DMS114 treated with DMSO at 0.1 percent for 48 hours (cell line): ENCODE measurements at regions not wholly inside any gene's neighbourhood (a gene's known extent, or its start where the extent isn't known, plus 50 kb on each side); places are given as distances from the start of the nearest gene placed in this dataset.
"Not testable (repeated sequence)": the region's sequence is repeated elsewhere in the genome, so short reads cannot be mapped to it uniquely, and the experiment has no call there.

Experiments used
- DNase-seq: peaks from one replicate; lab custom pipeline; 2025; ENCODE audit not compliant: unreplicated experiment; lab: John Stamatoyannopoulos, UW

DNA sequence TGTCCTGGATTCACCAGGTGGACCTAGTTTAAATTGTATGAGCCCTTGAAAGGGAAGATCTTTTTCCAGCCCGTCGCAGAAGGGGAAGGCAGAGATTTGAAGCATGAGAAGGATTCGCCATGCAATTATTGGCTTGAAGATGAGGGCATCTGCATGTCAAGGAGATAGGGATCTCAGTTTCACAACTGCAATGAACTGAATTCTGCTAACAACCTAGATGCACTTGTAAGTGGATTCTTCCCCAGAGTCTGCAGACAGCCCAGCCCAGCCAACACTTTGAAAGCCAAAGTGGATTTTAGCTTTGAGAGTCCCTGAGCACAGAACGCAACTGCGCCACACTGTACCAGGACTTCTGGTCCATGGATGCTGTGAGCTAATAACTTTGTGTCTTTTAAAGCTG, 286.0 kb downstream of the TSN start:
- no peak for DNase-seq

DNA sequence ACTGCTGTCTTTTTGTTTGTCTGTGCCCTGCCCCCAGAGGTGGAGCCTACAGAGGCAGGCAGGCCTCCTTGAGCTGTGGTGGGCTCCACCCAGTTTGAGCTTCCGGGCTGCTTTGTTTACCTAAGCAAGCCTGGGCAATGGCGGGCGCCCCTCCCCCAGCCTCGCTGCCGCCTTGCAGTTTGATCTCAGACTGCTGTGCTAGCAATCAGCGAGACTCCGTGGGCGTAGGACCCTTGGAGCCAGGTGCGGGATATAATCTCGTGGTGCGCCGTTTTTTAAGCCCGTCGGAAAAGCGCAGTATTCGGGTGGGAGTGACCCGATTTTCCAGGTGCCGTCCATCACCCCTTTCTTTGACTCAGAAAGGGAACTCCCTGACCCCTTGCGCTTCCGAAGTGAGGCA, 296.2 kb downstream of the TSN start:
- not testable (repeated sequence) for DNase-seq

DNA sequence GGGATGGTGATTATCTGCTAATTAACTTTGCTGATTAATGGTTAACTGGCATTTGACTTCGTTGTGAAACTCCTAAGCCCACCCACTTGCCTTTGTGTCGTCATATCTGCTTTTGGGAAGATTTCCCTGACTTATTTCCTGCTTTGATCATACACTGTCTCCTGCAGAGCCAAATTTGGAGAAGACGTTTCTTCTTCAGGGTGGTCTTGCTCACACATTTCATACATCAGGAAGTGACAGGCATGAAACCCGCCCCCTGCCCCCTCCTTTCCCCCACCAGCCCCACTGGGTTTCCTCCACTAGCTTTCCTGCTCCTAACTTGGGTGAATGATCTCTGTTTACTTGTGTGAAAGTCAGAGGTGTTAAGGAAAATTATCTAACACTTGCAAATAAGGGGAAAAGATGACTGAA, 300.1 kb downstream of the TSN start:
- DNase-seq = no peak

DNA sequence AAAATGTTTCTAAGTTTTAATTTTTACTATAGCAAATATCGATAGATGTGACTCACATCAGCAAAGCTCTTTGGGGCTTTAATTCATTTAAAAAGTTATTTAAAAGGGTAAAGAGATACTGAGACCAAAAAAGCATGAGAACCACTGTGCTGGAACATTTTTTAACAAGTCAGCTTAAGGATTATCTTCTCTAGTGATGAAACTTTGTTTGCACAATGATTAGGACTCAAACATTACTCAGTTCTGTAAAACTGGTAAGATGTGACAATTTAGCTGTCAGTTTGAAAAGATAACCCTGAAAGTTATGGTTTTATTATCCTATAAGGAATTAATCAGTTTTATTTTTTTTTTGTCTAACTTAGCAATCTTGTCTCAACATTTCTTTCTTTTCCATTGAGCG, 301.4 kb downstream of the TSN start:
- DNase-seq = no peak

DNA sequence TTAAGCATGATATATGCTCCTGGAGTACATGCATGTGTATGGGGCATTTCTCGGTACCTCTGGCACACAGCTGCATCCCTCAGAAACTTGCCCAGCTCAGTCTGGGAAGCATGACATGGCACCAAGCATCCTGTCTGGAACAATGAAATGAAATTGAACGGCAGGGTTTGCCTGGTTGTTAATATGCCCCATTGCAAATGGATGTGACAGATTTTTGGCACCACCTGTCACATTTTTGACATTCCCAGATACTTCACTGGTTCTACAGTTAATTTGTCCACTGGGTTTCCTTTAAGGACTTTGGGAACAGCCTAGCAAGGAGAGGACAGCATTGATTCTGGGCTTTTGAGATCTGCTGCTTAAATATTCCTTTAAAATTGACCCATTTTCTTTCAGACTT, 305.8 kb downstream of the TSN start:
- DNase-seq = no peak

DNA sequence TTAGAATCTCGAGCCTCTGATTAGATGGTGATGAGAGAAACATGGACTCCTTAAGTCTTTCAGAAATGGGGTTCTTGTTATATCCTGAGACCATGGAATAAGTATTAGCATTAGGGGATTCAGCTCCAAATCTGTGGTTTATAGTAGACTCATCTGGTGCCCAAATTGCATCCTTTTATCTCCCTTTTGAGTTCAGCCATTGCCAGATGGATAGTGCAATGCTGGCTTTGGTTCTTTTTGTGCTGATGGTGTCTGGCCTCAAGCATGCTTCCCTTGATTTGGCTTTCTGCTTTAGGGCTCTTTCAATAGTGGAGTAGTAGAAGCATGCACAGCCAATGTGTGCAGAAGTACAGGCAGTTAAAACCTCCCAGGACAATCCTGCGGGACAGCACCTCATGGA, 306.4 kb downstream of the TSN start:
- DNase-seq = no peak

DNA sequence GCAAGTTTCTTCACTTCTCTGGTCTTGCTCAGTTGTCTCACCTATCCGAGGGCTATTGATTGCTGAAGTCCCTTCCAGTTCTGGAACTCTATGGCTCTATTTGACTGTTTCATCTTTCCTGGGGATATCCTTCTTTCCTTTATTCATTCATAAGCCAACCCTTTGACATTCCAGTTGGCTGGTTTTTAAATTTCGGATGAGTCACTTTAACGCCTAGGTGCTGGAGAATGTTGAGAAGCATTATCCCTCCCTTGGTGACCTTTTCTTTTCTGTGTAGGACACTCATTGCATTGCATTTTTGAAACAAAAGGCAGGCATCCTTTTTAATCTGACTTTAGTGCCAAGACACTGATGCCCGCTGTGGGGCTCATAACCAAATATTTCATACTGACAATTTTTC, 307.1 kb downstream of the TSN start:
- DNase-seq = no peak

DNA sequence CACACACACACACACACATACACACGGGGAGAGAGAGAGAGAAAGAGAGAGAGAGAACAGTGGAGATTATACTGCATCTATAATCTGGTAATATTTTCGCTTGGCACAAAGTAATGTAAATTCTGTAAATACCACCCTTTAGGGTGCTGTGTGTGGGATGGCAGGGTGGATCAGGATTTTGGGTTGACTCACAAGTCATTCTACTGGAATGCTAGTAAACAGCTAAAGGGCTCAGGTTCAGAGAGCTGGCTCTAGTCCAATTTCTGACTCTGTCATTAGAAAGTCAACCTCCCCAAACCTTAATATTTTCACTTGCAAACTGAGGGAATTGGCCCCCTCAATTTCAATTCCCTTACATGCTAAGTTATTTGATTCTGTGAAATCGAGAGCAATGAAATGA, 308.3 kb downstream of the TSN start:
- no peak for DNase-seq

DNA sequence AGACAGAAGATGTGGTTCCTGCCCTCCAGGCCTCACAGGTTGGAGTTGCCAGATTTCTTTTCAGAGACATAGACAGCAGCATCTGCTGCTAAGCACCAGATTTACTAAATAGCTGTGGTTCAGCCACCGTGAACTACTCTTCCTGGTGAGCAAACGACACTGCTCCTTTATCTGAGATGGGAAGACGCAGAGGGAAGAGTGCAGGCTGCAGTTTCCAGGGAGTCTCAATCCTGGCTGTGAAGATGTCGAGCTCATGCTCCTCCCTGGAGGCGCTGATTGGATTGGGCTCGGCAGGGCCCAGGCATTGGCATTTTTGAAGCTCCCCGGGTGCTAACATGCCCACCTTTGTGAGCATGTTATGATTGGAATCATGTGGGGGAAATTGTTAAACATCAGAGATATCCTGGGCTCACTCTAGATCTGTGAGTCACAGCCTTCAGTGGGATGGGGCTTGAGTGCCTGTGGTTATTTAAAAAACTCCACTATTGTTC, 314.8 kb downstream of the TSN start:
- no peak for DNase-seq

DNA sequence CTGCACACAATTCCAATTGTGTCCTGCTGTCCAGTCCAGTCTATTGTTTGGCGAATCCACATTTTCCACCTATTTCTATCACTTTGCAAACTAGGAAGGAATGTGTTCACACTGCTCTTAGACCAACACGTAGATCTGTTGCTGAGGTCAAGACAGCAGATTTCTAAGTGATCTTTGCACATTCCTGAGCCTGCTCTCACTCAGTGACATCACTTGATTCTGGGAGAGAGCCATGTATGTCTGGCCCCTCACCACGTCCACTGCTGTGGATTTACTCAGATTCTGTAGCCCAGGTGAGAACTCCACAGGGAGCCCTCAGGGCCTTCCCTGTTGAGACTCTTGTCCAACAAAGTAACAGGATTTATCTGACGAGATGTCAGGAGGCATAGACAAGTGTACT, 317.2 kb downstream of the TSN start:
- no peak for DNase-seq

DNA sequence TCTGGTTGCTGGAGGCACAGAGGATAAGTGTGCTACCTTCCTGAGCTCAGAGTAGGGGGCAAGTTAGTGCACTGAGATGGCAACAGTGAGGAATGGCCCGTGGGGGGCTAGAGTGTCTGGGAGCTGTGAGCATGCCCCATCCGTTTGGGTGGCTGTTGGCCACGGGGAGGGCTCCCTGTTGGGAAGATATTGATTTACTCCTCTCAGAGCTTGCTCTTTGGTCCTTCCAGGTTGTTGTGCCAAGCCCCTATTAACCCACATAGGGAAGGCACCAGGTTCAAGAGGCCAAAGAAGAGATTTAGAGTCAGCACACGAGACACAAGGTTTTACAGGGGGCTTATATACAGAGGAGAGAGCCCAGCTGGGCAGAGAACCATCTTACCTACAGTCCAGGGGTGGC, 318.8 kb downstream of the TSN start:
- DNase-seq = no peak

DNA sequence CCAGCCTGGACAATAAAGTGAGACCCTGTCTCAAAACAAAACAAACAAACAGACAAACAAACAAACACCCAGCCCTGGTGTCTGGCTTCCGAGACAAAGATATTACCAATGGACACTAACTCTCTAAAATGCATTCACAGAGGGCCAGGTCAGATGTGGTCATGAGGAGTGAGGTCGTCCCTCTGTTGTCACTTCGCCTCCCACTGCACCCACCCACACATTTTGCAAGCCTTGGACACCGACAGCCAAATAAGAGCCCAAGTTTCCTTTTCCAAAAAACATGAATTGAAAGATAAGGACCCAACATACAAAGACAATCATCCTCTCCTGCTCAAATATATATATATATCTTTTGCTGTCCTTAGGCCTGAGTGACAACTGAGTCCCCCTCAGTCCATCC, 319.9 kb downstream of the TSN start:
- no peak for DNase-seq

DNA sequence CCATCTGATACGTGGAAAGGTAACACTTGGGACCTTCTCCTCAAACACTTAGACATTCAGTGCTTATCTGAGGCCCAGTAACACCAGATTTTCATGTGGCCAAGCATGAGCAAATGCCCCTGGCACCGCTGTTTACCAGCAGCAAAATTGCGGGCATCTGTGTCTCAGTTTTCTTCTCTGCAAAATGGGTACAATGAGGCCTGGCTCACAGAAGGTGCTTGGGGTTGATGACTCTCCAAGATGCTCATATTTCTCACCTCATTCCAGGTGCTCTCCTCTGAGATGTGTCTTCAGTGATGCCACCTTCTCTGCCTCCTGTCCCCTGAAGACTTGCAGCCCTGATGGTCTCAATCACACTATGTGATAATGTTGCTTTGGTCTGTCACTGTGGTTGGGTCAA, 321.7 kb downstream of the TSN start:
- DNase-seq = no peak

DNA sequence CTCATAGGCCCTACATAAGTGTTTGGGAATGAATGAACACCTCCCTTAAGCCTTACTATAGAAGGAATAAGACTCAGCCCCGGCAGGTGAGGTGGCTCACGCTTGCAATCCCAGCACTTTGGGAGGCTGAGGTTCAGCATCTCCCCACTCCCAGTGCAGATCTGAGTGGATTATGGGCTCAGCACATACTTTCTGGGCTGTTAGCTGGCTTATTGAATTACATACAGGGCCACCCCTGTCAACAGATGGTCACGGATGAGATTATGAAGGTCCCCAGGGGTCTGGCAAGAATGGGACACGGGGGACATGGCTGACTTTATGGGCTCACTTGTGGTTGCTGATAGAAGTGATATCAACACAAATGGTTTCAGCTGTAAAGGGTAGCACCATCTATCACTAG, 322.3 kb downstream of the TSN start:
- DNase-seq = no peak

DNA sequence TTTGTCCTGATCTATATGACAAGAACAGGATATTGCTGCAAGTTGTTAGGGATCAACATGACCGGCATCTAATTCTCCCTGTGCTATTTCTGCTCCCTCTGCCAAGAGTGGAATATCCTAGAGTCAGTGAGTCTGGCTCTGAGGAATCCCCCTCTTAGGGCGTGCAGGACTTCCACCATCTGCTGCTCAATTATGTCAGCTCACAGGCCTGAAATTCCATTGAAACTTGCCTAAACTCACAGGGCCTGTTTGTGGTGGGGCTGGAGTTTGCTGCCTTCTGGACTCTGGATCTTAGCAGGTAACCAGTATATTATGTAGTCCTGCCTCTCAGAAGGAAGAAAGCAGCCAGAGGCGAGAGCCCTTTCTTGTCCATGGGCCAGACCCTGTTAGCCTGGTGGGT, 323.0 kb downstream of the TSN start:
- DNase-seq = no peak

DNA sequence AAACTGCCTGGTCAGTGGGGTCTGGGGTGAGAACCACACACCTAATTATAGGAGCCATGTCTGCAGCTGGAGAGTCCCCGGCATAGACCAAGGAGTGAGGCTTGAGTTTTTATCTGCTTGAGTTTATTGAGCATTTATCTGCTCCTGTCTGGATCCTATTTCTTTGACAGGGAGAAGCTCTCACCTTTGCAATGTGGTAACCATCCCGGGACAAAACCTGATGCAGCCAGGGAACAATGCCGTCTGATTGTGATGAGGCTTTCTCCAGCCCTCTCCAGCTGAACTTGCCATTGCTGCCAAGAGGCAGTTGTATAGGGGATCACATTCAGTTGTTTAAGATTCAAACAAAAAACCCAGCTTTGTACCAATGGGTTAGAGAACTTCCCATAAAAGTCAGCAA, 324.4 kb downstream of the TSN start:
- no peak for DNase-seq

DNA sequence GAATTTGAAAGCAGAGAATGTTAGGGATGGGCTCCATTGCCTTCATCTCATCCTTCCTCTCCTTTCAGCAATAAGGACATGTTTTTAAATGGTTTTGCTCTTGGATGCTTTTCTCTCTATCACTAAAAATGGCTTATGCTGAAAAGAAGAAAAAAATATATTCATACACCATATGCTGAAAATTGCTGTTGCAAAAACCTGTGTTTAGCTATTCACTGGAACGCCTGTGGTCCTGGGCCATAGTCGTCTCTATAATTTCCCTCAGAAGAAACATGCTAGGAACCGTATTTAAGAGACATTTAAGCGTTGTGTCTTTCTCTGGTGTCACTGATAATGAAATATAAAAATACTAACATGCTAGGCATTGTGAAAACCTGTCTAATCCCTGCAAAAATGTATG, 324.9 kb downstream of the TSN start:
- no peak for DNase-seq

DNA sequence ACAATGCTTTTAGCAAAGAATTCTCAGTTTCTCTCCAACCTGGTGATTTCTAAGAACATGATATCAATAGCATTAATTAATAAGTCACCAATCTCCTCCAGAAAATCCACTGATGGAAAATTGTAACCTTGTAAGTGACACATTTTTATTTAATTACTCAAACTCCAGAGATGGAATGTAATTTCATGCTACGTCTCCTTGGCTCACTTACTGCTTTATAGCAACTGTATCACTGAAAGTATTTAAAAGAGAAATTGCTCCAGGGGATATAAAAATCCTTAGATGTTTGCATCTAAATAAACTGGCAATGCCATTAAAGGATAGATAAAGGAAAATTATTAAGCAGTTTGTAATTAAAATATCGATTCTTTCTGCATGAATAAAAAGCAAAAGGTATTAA, 325.4 kb downstream of the TSN start:
- DNase-seq = no peak

DNA sequence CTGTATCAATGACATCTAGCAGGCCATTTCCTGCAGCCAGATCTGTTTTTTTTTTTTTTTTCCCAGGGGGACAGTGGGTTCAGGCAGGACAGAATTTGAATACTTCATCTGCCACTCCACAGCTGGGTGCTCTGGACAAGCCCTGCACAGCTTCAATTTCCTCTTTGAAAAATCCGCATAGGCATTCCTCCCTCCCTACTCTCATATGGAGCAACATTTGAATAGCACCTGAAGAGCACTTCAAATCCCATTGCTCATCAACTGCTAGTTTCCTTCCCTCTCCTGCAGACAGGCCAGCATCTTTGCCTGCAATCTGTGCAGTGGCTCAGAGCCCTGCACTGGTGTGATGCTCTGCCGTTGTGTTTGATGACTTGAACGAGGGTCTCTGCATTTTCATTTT, 326.3 kb downstream of the TSN start:
- DNase-seq = no peak

DNA sequence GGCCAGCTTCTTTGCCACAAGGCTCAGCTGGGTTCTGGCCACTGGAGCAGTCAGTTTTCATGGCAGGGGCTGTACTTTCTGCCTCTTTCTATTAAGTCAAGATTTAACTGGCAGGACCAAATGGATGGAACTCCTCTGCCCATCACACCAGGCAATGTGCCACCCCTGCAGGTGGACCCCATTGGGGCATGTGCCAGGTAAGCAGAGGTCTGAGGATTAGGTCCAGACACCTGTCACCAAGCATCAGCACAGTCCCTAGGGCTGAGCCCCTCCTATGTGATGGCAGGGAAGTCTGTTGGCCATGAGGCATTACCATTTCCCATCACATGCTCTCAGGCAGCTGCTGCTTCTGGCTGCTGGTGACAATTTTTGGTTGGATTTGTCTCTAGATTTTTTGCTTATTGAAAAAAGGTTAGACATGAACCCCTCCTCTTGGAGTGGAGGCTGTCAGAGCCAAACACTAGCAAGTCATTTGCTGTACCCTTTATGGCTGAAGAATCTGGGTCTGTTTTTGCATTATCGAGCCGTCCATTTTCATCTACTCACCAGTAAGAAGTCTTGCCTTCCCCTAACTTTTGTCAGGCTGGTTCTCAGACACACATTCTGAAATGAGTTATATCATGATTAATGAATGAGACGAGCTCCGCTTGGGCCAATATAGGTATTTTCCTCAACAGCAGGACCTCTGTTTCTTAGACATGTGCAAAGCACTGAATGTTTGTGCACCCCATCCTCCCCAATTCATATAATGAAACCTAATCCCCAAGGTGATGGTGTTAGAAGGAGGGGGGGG, 328.0 kb downstream of the TSN start:
- DNase-seq = no peak

DNA sequence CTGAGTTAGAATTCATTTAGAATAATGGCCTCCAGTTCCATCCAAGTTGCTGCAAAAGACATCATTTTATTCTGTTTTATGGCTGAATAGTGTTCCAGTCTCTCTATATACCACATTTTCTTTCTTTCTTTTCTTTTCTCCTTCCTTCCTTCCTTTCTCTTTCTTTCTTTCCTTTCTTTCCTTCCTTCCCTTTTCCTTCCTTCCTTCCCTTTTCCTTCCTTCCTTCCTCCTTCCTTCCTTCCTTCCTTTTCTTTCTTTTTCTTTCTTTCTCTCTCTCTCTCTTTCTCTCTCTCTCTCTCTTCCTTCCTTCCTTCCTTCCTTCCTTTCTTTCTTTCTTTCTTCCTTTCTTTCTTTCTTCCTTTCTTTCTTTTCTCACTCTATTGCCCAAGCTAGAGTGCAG, 330.2 kb downstream of the TSN start:
- DNase-seq = not testable (repeated sequence)

DNA sequence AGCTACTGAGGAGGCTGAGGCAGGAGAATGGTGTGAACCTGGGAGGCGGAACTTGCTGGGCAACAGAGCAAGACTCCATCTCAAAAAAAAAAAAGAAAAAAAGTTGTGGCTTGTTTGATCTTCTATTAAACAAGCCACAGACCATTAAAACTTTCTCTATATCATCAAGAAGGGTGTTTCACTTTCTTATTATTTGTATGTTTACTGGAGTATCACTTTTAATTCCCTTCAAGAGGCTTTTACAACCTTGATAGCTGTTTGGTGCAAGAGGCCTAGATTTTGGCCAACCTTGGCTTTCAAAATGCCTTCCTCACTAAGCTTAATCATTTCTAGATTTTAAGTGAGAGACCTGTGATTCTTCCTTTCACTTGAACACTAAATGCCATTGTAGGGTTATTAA, 339.1 kb downstream of the TSN start:
- DNase-seq = no peak

DNA sequence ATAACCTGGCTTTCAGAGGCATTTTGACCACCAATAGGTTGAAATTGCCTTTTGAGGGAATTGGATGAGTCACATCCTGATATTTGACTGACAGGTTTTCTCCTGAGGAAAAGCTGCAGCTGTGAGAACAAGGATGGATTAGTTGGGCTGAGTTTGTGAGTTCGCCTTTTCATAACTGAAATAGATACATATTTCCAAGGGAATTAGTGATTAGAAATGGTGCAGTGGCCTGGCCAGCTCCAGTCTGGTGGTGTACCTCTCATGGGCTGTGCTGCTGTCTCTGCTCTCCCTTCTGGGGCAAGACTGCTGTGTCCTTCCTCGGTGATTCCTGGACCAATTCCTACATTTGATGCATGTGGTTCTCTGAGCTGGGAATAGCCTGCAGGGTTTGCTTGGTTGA, 341.3 kb downstream of the TSN start:
- no peak for DNase-seq
